Neuronal stem cell (in vitro differentiated cells): ENCODE measurements at regions not wholly inside any gene's neighbourhood (a gene's known extent, or its start where the extent isn't known, plus 50 kb on each side); places are given as distances from the start of the nearest gene placed in this dataset.

Source experiments
- DNase-seq: peaks from one replicate; pipeline ENCODE4 v3.0.0-alpha.2; 2013; ENCODE audit warnings: low spot score
- H2AFZ ChIP-seq: one replicate; pipeline ENCODE4 v1.6.1; 2013; ENCODE audit warnings: mild to moderate bottlenecking, low read length, inconsistent platforms
- H2AK5ac ChIP-seq: 2 replicates; pipeline ENCODE4 v1.6.1; 2013; ENCODE audit warnings: low read depth, mild to moderate bottlenecking, inconsistent platforms, low read length, moderate library complexity, mixed read lengths
- H2BK120ac ChIP-seq: 2 replicates; pipeline ENCODE4 v1.6.1; 2013; ENCODE audit warnings: low read depth, mild to moderate bottlenecking, inconsistent platforms, low read length, moderate library complexity, mixed read lengths
- H2BK12ac ChIP-seq: one replicate; pipeline ENCODE4 v1.6.1; 2013; ENCODE audit warnings: low read length, inconsistent platforms
- H2BK15ac ChIP-seq: 2 replicates; pipeline ENCODE4 v1.6.1; 2013; ENCODE audit warnings: mild to moderate bottlenecking, low read length, inconsistent platforms, mixed read lengths
- H2BK5ac ChIP-seq: one replicate; pipeline ENCODE4 v1.6.1; 2013; ENCODE audit warnings: inconsistent platforms, mild to moderate bottlenecking, low read length, moderate library complexity
- H3K14ac ChIP-seq: one replicate; pipeline ENCODE4 v1.6.1; 2013; ENCODE audit warnings: low read length, inconsistent platforms
- H3K18ac ChIP-seq: 2 replicates; pipeline ENCODE4 v1.6.1; 2013; ENCODE audit warnings: low read length, inconsistent platforms
- H3K23ac ChIP-seq: 2 replicates; pipeline ENCODE4 v1.6.1; 2013; ENCODE audit warnings: low read depth, mild to moderate bottlenecking, mixed read lengths, low read length, inconsistent platforms; ENCODE audit not compliant: poor library complexity
- H3K27ac ChIP-seq: replicated peaks from 3 replicates; pipeline ENCODE4 v1.5.1; 2013; ENCODE audit warnings: low read length, inconsistent platforms
- H3K27me3 ChIP-seq, 3 experiments: 2 replicates each; pipeline ENCODE4 v1.6.1; 2013; ENCODE audit warnings: low read length in 3 of 3, mild to moderate bottlenecking in 2 of 3, inconsistent platforms in 1 of 3, low read depth in 1 of 3, mixed read lengths in 1 of 3, moderate library complexity in 1 of 3; ENCODE audit not compliant: control insufficient read depth in 3 of 3, insufficient read depth in 3 of 3
- H3K36me3 ChIP-seq, 2 donors: replicated peaks in 1 of 2; 2 replicates each; pipeline ENCODE4 v1.6.1; 2013; ENCODE audit warnings: low read length in 2 of 2; ENCODE audit not compliant: control insufficient read depth in 2 of 2, insufficient read depth in 2 of 2
- H3K4ac ChIP-seq: 2 replicates; pipeline ENCODE4 v1.6.1; 2013; ENCODE audit warnings: inconsistent platforms, mild to moderate bottlenecking, low read length, moderate library complexity
- H3K4me1 ChIP-seq, 2 donors: 1 replicate in 1 of 2; 2 replicates in 1 of 2; pipeline ENCODE4 v1.6.1; 2013; ENCODE audit warnings: low read length in 2 of 2, low read depth in 1 of 2; ENCODE audit not compliant: control insufficient read depth in 2 of 2, insufficient read depth in 1 of 2
- H3K4me2 ChIP-seq: one replicate; pipeline ENCODE4 v1.6.1; 2013; ENCODE audit warnings: mild to moderate bottlenecking, low read length, inconsistent platforms; ENCODE audit not compliant: insufficient read depth, poor library complexity, severe bottlenecking
- H3K4me3 ChIP-seq, 2 donors: 2 replicates each; pipeline ENCODE4 v1.5.1; 2013; ENCODE audit warnings: low read length in 2 of 2, mild to moderate bottlenecking in 2 of 2, inconsistent platforms in 1 of 2, moderate library complexity in 1 of 2
- H3K79me1 ChIP-seq: one replicate; pipeline ENCODE4 v1.6.1; 2013; ENCODE audit warnings: low read depth, mild to moderate bottlenecking, inconsistent platforms, low read length, moderate library complexity
- H3K9ac ChIP-seq: one replicate; pipeline ENCODE4 v1.6.1; 2013; ENCODE audit warnings: mild to moderate bottlenecking, low read depth, low read length, inconsistent platforms; ENCODE audit not compliant: poor library complexity
- H3K9me3 ChIP-seq, 2 donors: replicated peaks in 1 of 2; 2 replicates each; pipeline versions ENCODE3 to v1.6.1; 2013; ENCODE audit warnings: low read length in 2 of 2, mild to moderate bottlenecking in 2 of 2, inconsistent platforms in 1 of 2, low read depth in 1 of 2, mixed read lengths in 1 of 2, moderate library complexity in 1 of 2; ENCODE audit not compliant: control insufficient read depth in 2 of 2, insufficient read depth in 1 of 2
- H4K8ac ChIP-seq: one replicate; pipeline ENCODE4 v1.6.1; 2013; ENCODE audit warnings: low read depth, mild to moderate bottlenecking, inconsistent platforms, low read length, moderate library complexity
- H4K91ac ChIP-seq: one replicate; pipeline ENCODE4 v1.6.1; 2013; ENCODE audit warnings: low read length, low read depth, mild to moderate bottlenecking, inconsistent platforms; ENCODE audit not compliant: poor library complexity
- WGBS, 2 donors: extraction: QIAGEN DNeasy Blood & Tissue Kit; methylation state at CpG; one replicate each; pipeline ENCODE4 v1.1.7; 2013; ENCODE audit warnings: missing lambda C conversion rate in 2 of 2, mixed read lengths in 1 of 2; ENCODE audit not compliant: insufficient read length in 2 of 2, insufficient replicate concordance in 1 of 2; ENCODE audit errors: extremely low coverage in 2 of 2; 5-methylcytosine and 5-hydroxymethylcytosine counted together

DNA sequence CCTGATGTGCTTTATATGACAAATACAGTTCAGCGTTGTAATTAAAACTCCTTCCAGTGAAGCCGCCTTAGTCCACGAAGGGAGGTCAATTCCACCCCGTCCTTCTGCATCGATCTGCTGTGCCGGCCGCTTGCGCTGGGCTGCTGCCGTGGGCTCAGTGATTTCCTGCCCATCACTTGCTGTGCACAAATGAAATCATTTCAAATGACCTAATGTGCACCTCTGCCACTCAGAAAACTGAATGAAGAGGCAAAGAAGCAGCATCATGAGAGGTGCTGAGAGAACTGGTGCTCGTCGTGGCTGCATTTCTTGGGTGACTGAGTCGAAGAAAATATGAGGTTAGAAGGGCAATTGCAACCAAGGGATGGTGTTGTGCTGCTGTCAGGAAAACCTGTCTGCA lies 144.3 kb upstream of the SYT6 start:
- Histone ChIP-seq H4K91ac (no peak overlapping the region), H3K18ac (no peak overlapping the region), H2AK5ac (no peak overlapping the region), H3K27ac (no peak overlapping the region), H4K8ac (no peak overlapping the region), H2BK5ac (no peak overlapping the region), H3K14ac (no peak overlapping the region), H2AFZ (no peak overlapping the region), H3K23ac (no peak overlapping the region), H2BK15ac (no peak overlapping the region), H3K4me3 (no peak overlapping the region), H3K9me3 (no peaks in the 10 kb centered on the region), H3K4me2 (no peak overlapping the region), H3K4me1 (peaks cover 0 to 2% of the 10 kb centered on the region in 2 donors), H3K9ac (no peak overlapping the region), H3K4ac (no peak overlapping the region), H3K36me3 (no peaks in the 10 kb centered on the region), H2BK12ac (no peak overlapping the region), H2BK120ac (no peak overlapping the region), H3K79me1 (no peaks in the 10 kb centered on the region), H3K27me3 (no peaks in the 10 kb centered on the region)
- DNase-seq, result no peak
- no CpG with 5 or more reads among the region's 12 CpGs for WGBS, 2 donors

DNA sequence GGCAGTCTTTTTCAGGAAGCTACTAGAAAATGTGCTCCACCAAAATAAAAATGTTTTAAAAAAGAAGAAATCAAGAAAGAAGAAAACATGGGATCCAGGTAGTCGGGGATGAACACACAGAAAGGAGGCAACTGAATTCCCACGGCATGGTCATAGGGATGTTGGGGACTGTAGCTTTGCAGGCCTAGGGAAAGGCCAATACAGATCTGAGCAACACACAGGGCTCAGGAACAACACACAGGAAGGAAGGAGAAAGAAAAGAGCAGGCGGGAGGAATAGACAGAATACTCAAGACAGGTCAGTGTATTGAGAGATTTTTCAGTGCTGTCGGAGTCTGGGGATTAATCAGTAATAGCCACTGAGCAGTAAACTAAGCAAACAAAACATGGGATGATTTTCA lies 142.7 kb upstream of the SYT6 start:
- Histone ChIP-seq H3K4me2 (no peak overlapping the region), H3K9ac (no peak overlapping the region), H3K79me1 (no peaks in the 10 kb centered on the region), H3K4ac (no peak overlapping the region), H2BK5ac (no peak overlapping the region), H3K4me1 (peaks cover 0 to 2% of the 10 kb centered on the region in 2 donors), H3K23ac (no peak overlapping the region), H3K14ac (no peak overlapping the region), H3K27me3 (no peaks in the 10 kb centered on the region), H4K8ac (no peak overlapping the region), H2BK120ac (no peak overlapping the region), H2BK15ac (no peak overlapping the region), H2AFZ (no peak overlapping the region), H3K4me3 (no peak overlapping the region), H3K27ac (no peak overlapping the region), H3K18ac (no peak overlapping the region), H2BK12ac (no peak overlapping the region), H3K36me3 (no peaks in the 10 kb centered on the region), H2AK5ac (no peak overlapping the region), H4K91ac (no peak overlapping the region), H3K9me3 (peaks cover 0 to under 1% of the 10 kb centered on the region in 2 donors)
- no peak for DNase-seq
- WGBS, 2 donors, result no CpG with 5 or more reads among the region's 4 CpGs

DNA sequence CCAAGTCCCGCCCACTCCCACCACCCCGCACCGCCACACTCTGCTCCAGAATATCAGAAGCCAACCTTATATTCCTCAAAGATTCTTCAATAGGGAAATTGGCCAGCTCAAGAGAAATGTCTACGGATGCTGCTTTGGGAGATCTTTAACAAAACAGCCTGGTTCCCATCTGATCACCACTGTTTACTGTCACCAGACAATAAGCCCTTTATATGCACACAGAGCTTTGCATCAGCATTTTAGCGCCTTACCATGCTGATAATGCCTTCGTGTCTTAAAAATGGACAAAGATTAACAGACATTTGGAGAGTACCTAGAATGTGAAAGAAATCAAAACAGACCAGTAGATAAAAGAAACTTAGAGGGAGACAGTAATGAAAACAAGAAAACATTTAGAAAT lies 141.7 kb upstream of the SYT6 start:
- no peak overlapping the region for H2BK12ac ChIP-seq
- H4K8ac ChIP-seq, result no peak overlapping the region
- no peak overlapping the region for H3K14ac ChIP-seq
- no peak overlapping the region for H2BK120ac ChIP-seq
- H3K9ac ChIP-seq, result no peak overlapping the region
- no peak overlapping the region for H3K4me3 ChIP-seq
- peaks cover 0 to 2% of the 10 kb centered on the region in 2 donors for H3K4me1 ChIP-seq
- no peak for DNase-seq
- WGBS, 2 donors, result no CpG with 5 or more reads among the region's 6 CpGs
- no peaks in the 10 kb centered on the region for H3K27me3 ChIP-seq
- no peak overlapping the region for H2BK5ac ChIP-seq
- no peak overlapping the region for H3K23ac ChIP-seq
- no peak overlapping the region for H3K4me2 ChIP-seq
- no peak overlapping the region for H4K91ac ChIP-seq
- H3K4ac ChIP-seq, result no peak overlapping the region
- H3K36me3 ChIP-seq, result no peaks in the 10 kb centered on the region
- H3K79me1 ChIP-seq, result no peaks in the 10 kb centered on the region
- H2AFZ ChIP-seq, result no peak overlapping the region
- no peak overlapping the region for H2AK5ac ChIP-seq
- no peak overlapping the region for H2BK15ac ChIP-seq
- H3K18ac ChIP-seq, result no peak overlapping the region
- no peak overlapping the region for H3K27ac ChIP-seq
- peaks cover 0 to 2% of the 10 kb centered on the region in 2 donors for H3K9me3 ChIP-seq

DNA sequence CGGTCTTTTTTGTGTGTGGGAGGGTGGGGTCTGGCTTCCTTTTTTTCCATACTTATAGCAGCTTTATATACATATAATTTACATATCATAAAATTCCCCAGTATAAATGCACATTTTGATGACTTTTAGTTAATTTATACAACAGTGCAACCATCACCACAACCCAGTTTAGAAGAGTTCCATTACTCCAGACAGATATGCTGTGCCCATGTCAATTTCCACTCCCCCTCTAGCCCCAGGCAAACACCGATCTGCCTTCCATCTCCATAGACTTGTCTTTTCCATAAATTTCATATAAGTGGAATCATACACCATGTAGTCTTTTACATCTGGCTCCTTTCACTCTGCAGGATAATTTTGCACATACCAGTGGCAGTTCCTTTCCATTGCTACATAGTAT lies 139.2 kb upstream of the SYT6 start:
- no peaks in the 10 kb centered on the region for H3K79me1 ChIP-seq
- H3K27ac ChIP-seq, result no peak overlapping the region
- H2BK120ac ChIP-seq, result no peak overlapping the region
- peaks cover 0 to 2% of the 10 kb centered on the region in 2 donors for H3K4me1 ChIP-seq
- no peak overlapping the region for H2AK5ac ChIP-seq
- no peak overlapping the region for H3K23ac ChIP-seq
- H3K9me3 ChIP-seq, result peaks cover 0 to 2% of the 10 kb centered on the region in 2 donors
- no CpG with 5 or more reads among the region's 2 CpGs for WGBS, 2 donors
- no peak overlapping the region for H3K14ac ChIP-seq
- no peaks in the 10 kb centered on the region for H3K36me3 ChIP-seq
- no peak overlapping the region for H2BK15ac ChIP-seq
- no peak overlapping the region for H3K4me2 ChIP-seq
- DNase-seq, result no peak
- no peak overlapping the region for H2BK5ac ChIP-seq
- no peak overlapping the region for H3K4me3 ChIP-seq
- no peak overlapping the region for H3K18ac ChIP-seq
- no peaks in the 10 kb centered on the region for H3K27me3 ChIP-seq
- no peak overlapping the region for H4K8ac ChIP-seq
- no peak overlapping the region for H4K91ac ChIP-seq
- H2BK12ac ChIP-seq, result no peak overlapping the region
- H3K9ac ChIP-seq, result no peak overlapping the region
- no peak overlapping the region for H3K4ac ChIP-seq
- no peak overlapping the region for H2AFZ ChIP-seq
